ENCODE measurements at regions not wholly inside any gene's neighbourhood (a gene's known extent, or its start where the extent isn't known, plus 50 kb on each side); places are given as distances from the start of the nearest gene placed in this dataset.

DNA sequence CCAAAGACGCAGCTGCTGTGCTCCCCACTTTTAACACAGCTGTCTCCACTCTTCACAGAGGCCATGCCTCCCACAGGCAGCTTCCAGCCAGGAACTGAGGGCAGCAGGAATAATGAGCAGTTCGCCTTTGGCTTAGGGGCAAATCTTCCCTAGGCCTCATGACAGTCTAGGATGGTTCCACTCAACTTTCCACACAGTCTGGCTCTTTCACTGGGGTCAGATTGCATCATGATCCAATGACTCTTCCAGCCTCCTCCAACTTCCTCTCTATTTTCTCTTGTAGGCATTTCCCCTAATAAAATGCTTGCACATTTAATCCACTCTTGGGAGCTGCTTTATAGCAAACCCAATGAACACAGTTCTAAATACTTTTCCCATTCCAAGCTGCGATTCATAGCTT, 271.6 kb upstream of the ATP2B1 start:
- TF ChIP-seq, protein P1, sequence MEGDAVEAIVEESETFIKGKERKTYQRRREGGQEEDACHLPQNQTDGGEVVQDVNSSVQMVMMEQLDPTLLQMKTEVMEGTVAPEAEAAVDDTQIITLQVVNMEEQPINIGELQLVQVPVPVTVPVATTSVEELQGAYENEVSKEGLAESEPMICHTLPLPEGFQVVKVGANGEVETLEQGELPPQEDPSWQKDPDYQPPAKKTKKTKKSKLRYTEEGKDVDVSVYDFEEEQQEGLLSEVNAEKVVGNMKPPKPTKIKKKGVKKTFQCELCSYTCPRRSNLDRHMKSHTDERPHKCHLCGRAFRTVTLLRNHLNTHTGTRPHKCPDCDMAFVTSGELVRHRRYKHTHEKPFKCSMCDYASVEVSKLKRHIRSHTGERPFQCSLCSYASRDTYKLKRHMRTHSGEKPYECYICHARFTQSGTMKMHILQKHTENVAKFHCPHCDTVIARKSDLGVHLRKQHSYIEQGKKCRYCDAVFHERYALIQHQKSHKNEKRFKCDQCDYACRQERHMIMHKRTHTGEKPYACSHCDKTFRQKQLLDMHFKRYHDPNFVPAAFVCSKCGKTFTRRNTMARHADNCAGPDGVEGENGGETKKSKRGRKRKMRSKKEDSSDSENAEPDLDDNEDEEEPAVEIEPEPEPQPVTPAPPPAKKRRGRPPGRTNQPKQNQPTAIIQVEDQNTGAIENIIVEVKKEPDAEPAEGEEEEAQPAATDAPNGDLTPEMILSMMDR (IDR thresholded peaks at IDR 0.05; ENCODE audit: low read depth, low read length): no peak
- no peak for TF ChIP-seq EZH2phosphoT487 (IDR thresholded peaks at IDR 0.05; ENCODE audit: low read depth)
